ENCODE measurements at regions not wholly inside any gene's neighbourhood (a gene's known extent, or its start where the extent isn't known, plus 50 kb on each side); places are given as distances from the start of the nearest gene placed in this dataset.

DNA sequence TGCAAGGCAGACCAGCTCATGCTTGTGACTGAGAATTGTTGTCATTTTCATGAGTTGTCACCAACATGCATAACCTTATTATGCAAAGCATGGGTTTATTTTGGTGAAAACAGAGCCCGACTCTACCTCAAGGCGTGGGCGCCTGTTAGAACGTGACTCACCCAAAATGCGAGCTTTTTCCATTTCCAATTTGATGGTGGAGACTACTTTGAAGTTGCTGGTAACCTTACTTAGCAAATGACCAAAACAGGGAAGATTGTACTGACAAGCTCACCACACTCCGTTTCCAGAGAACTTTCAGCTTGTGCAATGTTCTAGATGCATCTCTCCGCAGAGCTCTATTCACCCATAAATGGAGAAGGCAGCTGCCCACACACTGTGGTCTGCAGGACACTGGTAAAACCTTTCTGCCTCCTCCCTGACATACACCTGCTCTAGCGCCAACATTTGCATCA is 284.5 kb downstream of the MAF start:
- no peak overlapping the region for H3K9ac ChIP-seq (ENCODE audit: low read length)
- H3K27ac ChIP-seq (ENCODE audit: low read length) = no peak overlapping the region
- no peak for DNase-seq

DNA sequence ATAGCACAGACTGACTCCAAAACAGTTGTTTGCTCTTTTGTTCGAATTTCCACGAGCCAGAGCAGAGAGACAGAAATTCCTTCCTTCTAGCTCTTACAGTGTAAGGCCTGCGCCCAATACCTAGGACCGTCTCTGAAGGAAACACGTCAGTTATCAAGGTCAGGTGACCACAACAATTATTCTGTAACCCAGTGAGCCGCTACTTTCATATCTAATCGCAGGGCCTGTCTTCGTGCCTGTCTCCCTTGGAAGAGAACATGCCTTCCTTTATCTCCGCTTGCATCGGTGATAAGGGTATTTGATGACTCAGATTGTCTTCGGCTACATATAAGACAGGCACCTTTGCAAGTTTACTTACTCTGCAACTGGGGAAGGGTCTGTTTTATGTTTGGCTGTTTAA is 288.0 kb downstream of the MAF start:
- H3K27me3 ChIP-seq (ENCODE audit: low read length) = no peaks in the 10 kb centered on the region
- H3K27ac ChIP-seq (ENCODE audit: low read length) = no peak overlapping the region
- no peak overlapping the region for H3K4me2 ChIP-seq (ENCODE audit: low read depth, low read length, poor library complexity, severe bottlenecking)
- H3K79me2 ChIP-seq (ENCODE audit: low read length) = no peaks in the 10 kb centered on the region
- no peak overlapping the region for H3K9ac ChIP-seq (ENCODE audit: low read length)
- no peaks in the 10 kb centered on the region for H3K9me2 ChIP-seq (replicated peaks; ENCODE audit: insufficient read depth, low read length)
- no peak overlapping the region for H2AFZ ChIP-seq (ENCODE audit: low read length)
- H3K4me3 ChIP-seq (ENCODE audit: low read length) = no peak overlapping the region
- no peaks in the 10 kb centered on the region for H4K20me1 ChIP-seq (ENCODE audit: insufficient read depth, low read depth, low read length)
- no peaks in the 10 kb centered on the region for H3K36me3 ChIP-seq (ENCODE audit: insufficient read depth, low read length)
- no peak for DNase-seq
- H3K4me1 ChIP-seq (ENCODE audit: low read length) = no peaks in the 10 kb centered on the region
- no peaks in the 10 kb centered on the region for H3K9me3 ChIP-seq (ENCODE audit: low read length)

More for the DNA sequence above, 284.5 kb downstream of the MAF start:
- Histone ChIP-seq H3K4me2 (ENCODE audit: low read depth, low read length, poor library complexity, severe bottlenecking) (no peak overlapping the region), H3K4me3 (ENCODE audit: low read length) (no peak overlapping the region), H3K9me2 (replicated peaks; ENCODE audit: insufficient read depth, low read length) (no peaks in the 10 kb centered on the region), H3K79me2 (ENCODE audit: low read length) (no peaks in the 10 kb centered on the region), H3K4me1 (ENCODE audit: low read length) (no peaks in the 10 kb centered on the region), H3K9me3 (ENCODE audit: low read length) (no peaks in the 10 kb centered on the region), H4K20me1 (ENCODE audit: insufficient read depth, low read depth, low read length) (no peaks in the 10 kb centered on the region), H2AFZ (ENCODE audit: low read length) (no peak overlapping the region), H3K27me3 (ENCODE audit: low read length) (no peaks in the 10 kb centered on the region), H3K36me3 (ENCODE audit: insufficient read depth, low read length) (no peaks in the 10 kb centered on the region)

DNA sequence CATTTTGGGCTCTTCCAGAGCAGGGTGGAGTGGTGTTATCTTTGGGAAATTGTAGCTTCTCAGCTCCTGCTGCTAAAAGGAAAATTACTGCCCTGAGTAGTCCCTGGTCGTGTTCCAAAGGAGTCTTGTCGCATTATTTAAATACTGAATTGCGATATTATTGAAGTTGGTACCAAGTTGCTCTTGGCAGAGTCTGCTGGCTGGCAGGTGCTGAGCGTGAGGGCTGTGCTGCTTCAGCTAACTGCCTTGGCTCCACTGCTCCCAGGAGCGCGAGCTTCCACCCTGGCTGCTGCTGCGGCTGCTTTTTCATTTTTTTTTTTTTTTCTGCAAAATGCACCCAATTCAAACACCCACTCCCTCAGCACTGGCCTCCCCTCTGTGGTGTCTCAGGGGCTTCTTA is 289.8 kb downstream of the MAF start:
- no peak overlapping the region for H3K27ac ChIP-seq (ENCODE audit: low read length)
- no peaks in the 10 kb centered on the region for H3K79me2 ChIP-seq (ENCODE audit: low read length)
- H3K36me3 ChIP-seq (ENCODE audit: insufficient read depth, low read length) = no peaks in the 10 kb centered on the region
- no peaks in the 10 kb centered on the region for H3K9me3 ChIP-seq (ENCODE audit: low read length)
- no peak overlapping the region for H2AFZ ChIP-seq (ENCODE audit: low read length)
- no peaks in the 10 kb centered on the region for H3K4me1 ChIP-seq (ENCODE audit: low read length)
- H3K9ac ChIP-seq (ENCODE audit: low read length) = no peak overlapping the region
- H3K4me3 ChIP-seq (ENCODE audit: low read length) = no peak overlapping the region
- no peaks in the 10 kb centered on the region for H4K20me1 ChIP-seq (ENCODE audit: insufficient read depth, low read depth, low read length)
- no peaks in the 10 kb centered on the region for H3K27me3 ChIP-seq (ENCODE audit: low read length)
- DNase-seq = no peak
- H3K4me2 ChIP-seq (ENCODE audit: low read depth, low read length, poor library complexity, severe bottlenecking) = no peak overlapping the region
- no peaks in the 10 kb centered on the region for H3K9me2 ChIP-seq (replicated peaks; ENCODE audit: insufficient read depth, low read length)

DNA sequence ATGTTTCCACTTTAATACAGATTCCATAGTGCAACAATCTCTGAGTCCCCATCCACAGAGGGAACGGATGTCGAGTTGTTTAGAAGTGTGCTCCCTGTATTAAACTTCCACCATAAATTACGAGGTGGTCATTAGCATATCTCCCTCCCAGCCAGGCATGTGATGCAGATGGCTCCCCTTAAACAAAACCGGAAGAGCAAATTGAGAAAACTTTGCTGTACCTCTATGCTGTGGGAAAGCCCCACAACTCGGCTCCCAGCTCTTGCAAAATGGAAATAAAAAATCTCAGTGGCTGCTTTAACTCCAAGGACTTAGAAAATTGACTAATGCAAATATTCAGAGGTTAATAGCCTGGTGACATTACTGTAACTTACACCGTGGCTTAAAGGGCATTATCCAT is 290.9 kb downstream of the MAF start:
- H4K20me1 ChIP-seq (ENCODE audit: insufficient read depth, low read depth, low read length) = no peaks in the 10 kb centered on the region
- DNase-seq = no peak

DNA sequence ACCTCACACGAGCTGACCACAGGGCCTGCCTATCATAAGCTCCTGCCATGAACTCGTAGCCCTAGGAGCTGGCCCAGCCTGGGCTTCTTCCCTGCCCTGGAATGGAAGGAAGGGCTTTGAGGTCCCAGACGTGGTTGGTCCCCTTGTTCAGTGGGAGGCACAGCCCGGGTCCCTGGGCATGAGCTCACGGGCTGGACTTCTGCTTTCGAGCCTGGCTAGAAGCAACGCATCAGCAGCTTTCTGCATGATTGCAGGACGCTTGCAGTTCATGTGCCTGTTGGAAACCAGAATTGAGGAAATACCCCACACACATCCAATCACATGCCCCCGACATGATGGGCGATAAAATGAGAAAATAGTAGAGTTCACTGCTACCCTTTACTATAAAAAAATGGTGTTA is 293.3 kb downstream of the MAF start:
- no peaks in the 10 kb centered on the region for H3K79me2 ChIP-seq (ENCODE audit: low read length)
- H3K36me3 ChIP-seq (ENCODE audit: insufficient read depth, low read length) = no peaks in the 10 kb centered on the region
- no peaks in the 10 kb centered on the region for H3K9me3 ChIP-seq (ENCODE audit: low read length)
- H3K4me3 ChIP-seq (ENCODE audit: low read length) = no peak overlapping the region
- H3K27ac ChIP-seq (ENCODE audit: low read length) = no peak overlapping the region
- 0 out of 2 replicates have a peak, but pooled peaks cover 2% of the 10 kb centered on the region for H3K27me3 ChIP-seq (ENCODE audit: low read length)
- DNase-seq = no peak
- H3K4me1 ChIP-seq (ENCODE audit: low read length) = no peaks in the 10 kb centered on the region
- H2AFZ ChIP-seq (ENCODE audit: low read length) = no peak overlapping the region
- no peak overlapping the region for H3K4me2 ChIP-seq (ENCODE audit: low read depth, low read length, poor library complexity, severe bottlenecking)
- H3K9me2 ChIP-seq (replicated peaks; ENCODE audit: insufficient read depth, low read length) = no peaks in the 10 kb centered on the region
- no peak overlapping the region for H3K9ac ChIP-seq (ENCODE audit: low read length)
- no peaks in the 10 kb centered on the region for H4K20me1 ChIP-seq (ENCODE audit: insufficient read depth, low read depth, low read length)

More for the DNA sequence above, 290.9 kb downstream of the MAF start:
- H3K4me3 ChIP-seq (ENCODE audit: low read length) = no peak overlapping the region
- no peak overlapping the region for H3K9ac ChIP-seq (ENCODE audit: low read length)
- H3K27me3 ChIP-seq (ENCODE audit: low read length) = no peaks in the 10 kb centered on the region
- no peaks in the 10 kb centered on the region for H3K9me2 ChIP-seq (replicated peaks; ENCODE audit: insufficient read depth, low read length)
- no peaks in the 10 kb centered on the region for H3K79me2 ChIP-seq (ENCODE audit: low read length)
- H3K27ac ChIP-seq (ENCODE audit: low read length) = no peak overlapping the region
- H3K36me3 ChIP-seq (ENCODE audit: insufficient read depth, low read length) = no peaks in the 10 kb centered on the region
- H2AFZ ChIP-seq (ENCODE audit: low read length) = no peak overlapping the region
- no peaks in the 10 kb centered on the region for H3K4me1 ChIP-seq (ENCODE audit: low read length)
- no peaks in the 10 kb centered on the region for H3K9me3 ChIP-seq (ENCODE audit: low read length)
- H3K4me2 ChIP-seq (ENCODE audit: low read depth, low read length, poor library complexity, severe bottlenecking) = no peak overlapping the region

DNA sequence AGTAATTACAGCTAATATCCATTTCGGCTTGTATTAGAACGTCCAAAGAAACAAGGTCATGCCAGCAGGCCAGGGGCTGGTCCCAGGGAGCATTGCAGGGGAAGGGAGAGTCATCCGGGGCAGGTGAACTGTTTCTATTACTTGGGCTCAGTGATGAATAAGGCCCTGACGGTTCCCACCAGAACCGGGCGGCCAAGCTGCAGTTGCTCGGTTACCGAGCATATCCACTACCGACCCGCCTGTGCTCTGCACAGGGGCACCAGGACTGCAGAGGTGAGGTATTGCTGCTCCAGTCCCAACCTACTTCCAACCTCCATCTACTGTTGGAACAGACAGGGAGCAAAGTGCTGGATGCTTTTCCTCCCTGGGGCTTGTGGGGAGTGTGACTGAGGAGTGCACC is 295.5 kb downstream of the MAF start:
- no peaks in the 10 kb centered on the region for H3K79me2 ChIP-seq (ENCODE audit: low read length)
- H3K4me1 ChIP-seq (ENCODE audit: low read length) = no peaks in the 10 kb centered on the region
- no peaks in the 10 kb centered on the region for H4K20me1 ChIP-seq (ENCODE audit: insufficient read depth, low read depth, low read length)
- 0 out of 2 replicates have a peak, but pooled peaks cover 2% of the 10 kb centered on the region for H3K27me3 ChIP-seq (ENCODE audit: low read length)
- no peak for DNase-seq
- no peaks in the 10 kb centered on the region for H3K9me2 ChIP-seq (replicated peaks; ENCODE audit: insufficient read depth, low read length)
- H3K9me3 ChIP-seq (ENCODE audit: low read length) = no peaks in the 10 kb centered on the region
- no peak overlapping the region for H3K9ac ChIP-seq (ENCODE audit: low read length)
- H3K27ac ChIP-seq (ENCODE audit: low read length) = no peak overlapping the region
- H2AFZ ChIP-seq (ENCODE audit: low read length) = no peak overlapping the region
- no peaks in the 10 kb centered on the region for H3K36me3 ChIP-seq (ENCODE audit: insufficient read depth, low read length)
- H3K4me2 ChIP-seq (ENCODE audit: low read depth, low read length, poor library complexity, severe bottlenecking) = no peak overlapping the region
- no peak overlapping the region for H3K4me3 ChIP-seq (ENCODE audit: low read length)

DNA sequence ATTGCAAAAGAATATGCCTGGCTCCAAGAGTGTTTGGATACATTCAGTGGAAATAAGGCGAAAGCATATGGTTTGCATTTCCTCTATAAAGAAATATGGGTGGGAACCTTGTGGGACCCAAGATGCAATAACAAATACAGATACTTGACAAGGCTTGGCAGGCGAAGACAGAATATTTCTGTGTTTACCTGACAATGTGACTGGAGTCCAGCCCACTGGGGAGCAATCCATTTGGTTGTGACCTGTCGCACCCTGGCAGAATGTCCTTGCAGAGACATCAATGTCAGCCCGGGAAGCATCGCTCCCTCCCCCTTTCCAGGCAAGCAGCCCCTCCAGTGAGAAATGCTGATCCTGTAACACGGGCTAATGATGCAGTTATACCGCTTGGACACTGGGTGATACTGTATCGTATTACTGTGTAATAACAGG is 296.6 kb downstream of the MAF start:
- Histone ChIP-seq H3K4me1 (ENCODE audit: low read length) (no peaks in the 10 kb centered on the region), H3K9me2 (replicated peaks; ENCODE audit: insufficient read depth, low read length) (no peaks in the 10 kb centered on the region), H4K20me1 (ENCODE audit: insufficient read depth, low read depth, low read length) (no peaks in the 10 kb centered on the region), H3K4me3 (ENCODE audit: low read length) (no peak overlapping the region), H3K4me2 (ENCODE audit: low read depth, low read length, poor library complexity, severe bottlenecking) (no peak overlapping the region), H2AFZ (ENCODE audit: low read length) (no peak overlapping the region), H3K27me3 (ENCODE audit: low read length) (0 out of 2 replicates have a peak, but pooled peaks cover 2% of the 10 kb centered on the region), H3K9me3 (ENCODE audit: low read length) (no peaks in the 10 kb centered on the region), H3K36me3 (ENCODE audit: insufficient read depth, low read length) (no peaks in the 10 kb centered on the region), H3K27ac (ENCODE audit: low read length) (no peak overlapping the region), H3K9ac (ENCODE audit: low read length) (no peak overlapping the region), H3K79me2 (ENCODE audit: low read length) (no peaks in the 10 kb centered on the region)
- DNase-seq = no peak

DNA sequence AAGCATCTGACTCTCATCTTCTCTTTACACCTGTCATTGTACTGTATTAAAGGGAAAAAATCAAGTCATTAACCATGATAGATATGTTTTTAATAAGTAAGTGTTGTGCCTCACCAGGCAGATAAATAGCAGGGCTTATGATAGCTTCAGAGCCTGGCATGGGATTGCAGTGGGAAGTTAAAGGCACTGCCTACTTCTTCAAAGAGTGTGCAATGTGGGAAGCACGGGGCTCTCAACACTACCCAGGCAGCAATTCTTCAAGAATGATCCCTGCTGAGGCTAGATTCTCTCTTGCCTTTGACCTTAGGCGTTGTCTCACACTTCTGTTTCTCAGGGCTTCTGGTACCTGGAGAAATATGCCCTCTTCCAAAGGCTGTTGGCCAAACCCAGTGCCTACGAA is 297.3 kb downstream of the MAF start:
- H3K4me1 ChIP-seq (ENCODE audit: low read length) = no peaks in the 10 kb centered on the region
- H3K36me3 ChIP-seq (ENCODE audit: insufficient read depth, low read length) = no peaks in the 10 kb centered on the region
- no peaks in the 10 kb centered on the region for H3K9me3 ChIP-seq (ENCODE audit: low read length)

DNA sequence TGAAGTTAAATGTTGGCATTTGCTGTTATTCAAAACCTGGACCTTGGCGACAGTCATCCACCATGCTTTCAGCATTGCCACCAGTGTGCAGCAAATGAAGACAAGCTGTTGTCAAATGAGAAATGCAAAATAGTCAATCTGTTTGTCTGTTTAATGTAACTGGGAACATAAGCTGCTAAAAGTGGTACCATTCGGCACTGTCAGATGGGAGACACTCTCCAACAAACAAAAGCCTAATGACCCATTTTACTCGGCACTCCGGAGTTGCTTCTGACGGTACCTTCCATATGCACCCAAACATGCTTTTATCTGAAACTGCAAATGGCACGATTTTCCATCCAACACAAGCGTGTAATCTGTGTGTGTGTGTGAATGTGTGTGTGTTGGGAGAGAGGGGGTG is 297.8 kb downstream of the MAF start:
- no peak overlapping the region for H3K27ac ChIP-seq (ENCODE audit: low read length)

More for the DNA sequence above, 297.3 kb downstream of the MAF start:
- H3K79me2 ChIP-seq (ENCODE audit: low read length) = no peaks in the 10 kb centered on the region
- H3K4me3 ChIP-seq (ENCODE audit: low read length) = no peak overlapping the region
- DNase-seq = no peak
- 0 out of 2 replicates have a peak, but pooled peaks cover 2% of the 10 kb centered on the region for H3K27me3 ChIP-seq (ENCODE audit: low read length)
- H4K20me1 ChIP-seq (ENCODE audit: insufficient read depth, low read depth, low read length) = no peaks in the 10 kb centered on the region
- H3K27ac ChIP-seq (ENCODE audit: low read length) = no peak overlapping the region
- H3K9ac ChIP-seq (ENCODE audit: low read length) = no peak overlapping the region
- no peak overlapping the region for H2AFZ ChIP-seq (ENCODE audit: low read length)
- H3K4me2 ChIP-seq (ENCODE audit: low read depth, low read length, poor library complexity, severe bottlenecking) = no peak overlapping the region
- H3K9me2 ChIP-seq (replicated peaks; ENCODE audit: insufficient read depth, low read length) = no peaks in the 10 kb centered on the region

More for the DNA sequence above, 297.8 kb downstream of the MAF start:
- Histone ChIP-seq H3K27me3 (ENCODE audit: low read length) (0 out of 2 replicates have a peak, but pooled peaks cover 2% of the 10 kb centered on the region), H3K4me1 (ENCODE audit: low read length) (no peaks in the 10 kb centered on the region), H2AFZ (ENCODE audit: low read length) (no peak overlapping the region), H3K9ac (ENCODE audit: low read length) (no peak overlapping the region), H3K4me3 (ENCODE audit: low read length) (no peak overlapping the region), H3K36me3 (ENCODE audit: insufficient read depth, low read length) (no peaks in the 10 kb centered on the region), H3K9me3 (ENCODE audit: low read length) (no peaks in the 10 kb centered on the region), H3K9me2 (replicated peaks; ENCODE audit: insufficient read depth, low read length) (no peaks in the 10 kb centered on the region), H4K20me1 (ENCODE audit: insufficient read depth, low read depth, low read length) (no peaks in the 10 kb centered on the region), H3K4me2 (ENCODE audit: low read depth, low read length, poor library complexity, severe bottlenecking) (no peak overlapping the region), H3K79me2 (ENCODE audit: low read length) (no peaks in the 10 kb centered on the region)
- no peak for DNase-seq
